Tibial artery (tissue), 4 donors: ENCODE measurements at regions not wholly inside any gene's neighbourhood (a gene's known extent, or its start where the extent isn't known, plus 50 kb on each side); places are given as distances from the start of the nearest gene placed in this dataset.

Source experiments
- DNase-seq, 2 donors: peaks; one replicate each; pipeline ENCODE4 v3.0.0-alpha.2; 2019
- H3K27ac ChIP-seq, 2 donors: fragments of 200-600 bp; sonication (generic) in 1 of 2; 1 replicate in 1 of 2; 2 replicates in 1 of 2; pipeline ENCODE4 v1.5.1; 2018 to 2019; ENCODE audit warnings: mild to moderate bottlenecking in 1 of 2
- H3K27me3 ChIP-seq, 2 donors: fragments of 200-600 bp; sonication (generic) in 1 of 2; one replicate each; pipeline versions ENCODE4 v1.5.1 to v1.6.0; 2016 to 2019
- H3K36me3 ChIP-seq, 3 donors: fragments of 200-600 bp; sonication (generic) in 2 of 3; one replicate each; pipeline ENCODE4 v1.5.1; 2016 to 2019; ENCODE audit warnings: mild to moderate bottlenecking in 2 of 3
- H3K4me1 ChIP-seq, 4 donors: fragments of 200-600 bp; sonication (generic) in 2 of 4; 1 replicate in 3 of 4; 2 replicates in 1 of 4; pipeline ENCODE4 v1.5.1; 2016 to 2019
- H3K4me3 ChIP-seq, 2 donors: fragments of 200-600 bp; sonication (generic) in 1 of 2; 1 replicate in 1 of 2; 2 replicates in 1 of 2; pipeline ENCODE4 v1.5.1; 2018 to 2019; ENCODE audit warnings: mild to moderate bottlenecking in 2 of 2
- H3K9me3 ChIP-seq, 3 donors: fragments of 200-600 bp; sonication (generic) in 1 of 3; one replicate each; pipeline ENCODE4 v1.5.1; 2016 to 2019
- CTCF ChIP-seq, 2 experiments: fragments of 200-600 bp in 1 of 2; fragments of 450-650 bp in 1 of 2; IDR thresholded peaks; one replicate each; pipeline ENCODE4 v1.5.1; 2017 to 2019; ENCODE audit warnings: antibody characterized with exemption in 2 of 2, mild to moderate bottlenecking in 1 of 2, moderate library complexity in 1 of 2
- intact Hi-C: fragments of 100-400 bp; cut with DNase I; formaldehyde crosslinking; loops from one replicate; pipeline ENCODE4 v1.15.0; 2023; ENCODE audit warnings: low total_unique reads

- no peak overlapping the region for H3K4me3 ChIP-seq
- DNase-seq: no peak
- no peak for TF ChIP-seq CTCF (IDR thresholded peaks at IDR 0.05)
Observed at GRCh38 chr13:65744836-65745235, 1485.3 kb downstream of the PCDH9 start.

GRCh38 chr13:65733110-65733509 lies 1497.0 kb downstream of the PCDH9 start:
- no peak for DNase-seq
- no peaks in the 10 kb centered on the region for H3K9me3 ChIP-seq
- H3K27me3 ChIP-seq: no peaks in the 10 kb centered on the region
- TF ChIP-seq CTCF (IDR thresholded peaks at IDR 0.05): no peak
- H3K4me1 ChIP-seq: no peaks in the 10 kb centered on the region
- no peak overlapping the region for H3K4me3 ChIP-seq
- H3K36me3 ChIP-seq: no peaks in the 10 kb centered on the region
- intact Hi-C loops: no loop called here
- no peak overlapping the region for H3K27ac ChIP-seq

More at GRCh38 chr13:65744836-65745235, 1485.3 kb downstream of the PCDH9 start:
- Histone ChIP-seq H3K27me3 (no peaks in the 10 kb centered on the region), H3K4me1 (no peaks in the 10 kb centered on the region), H3K27ac (no peak overlapping the region), H3K36me3 (no peaks in the 10 kb centered on the region), H3K9me3 (no peaks in the 10 kb centered on the region)
- intact Hi-C loops: no loop called here

- TF ChIP-seq CTCF (IDR thresholded peaks at IDR 0.05): no peak
- intact Hi-C loops: no loop called here
- no peak for DNase-seq
- H3K27ac ChIP-seq: no peak overlapping the region
- H3K9me3 ChIP-seq: no peaks in the 10 kb centered on the region
- no peaks in the 10 kb centered on the region for H3K4me1 ChIP-seq
- H3K36me3 ChIP-seq: no peaks in the 10 kb centered on the region
- no peaks in the 10 kb centered on the region for H3K27me3 ChIP-seq
- H3K4me3 ChIP-seq: no peak overlapping the region
Observed at GRCh38 chr13:65727070-65727469, 1503.1 kb downstream of the PCDH9 start.

GRCh38 chr13:65725006-65725405 lies 1505.1 kb downstream of the PCDH9 start:
- Histone ChIP-seq H3K27ac (no peak overlapping the region), H3K4me1 (no peaks in the 10 kb centered on the region), H3K9me3 (no peaks in the 10 kb centered on the region), H3K4me3 (no peak overlapping the region), H3K36me3 (no peaks in the 10 kb centered on the region), H3K27me3 (no peaks in the 10 kb centered on the region)
- no peak for DNase-seq
- TF ChIP-seq CTCF (IDR thresholded peaks at IDR 0.05): no peak
- intact Hi-C loops: no loop called here

- no peak for TF ChIP-seq CTCF (IDR thresholded peaks at IDR 0.05)
- Histone ChIP-seq H3K27me3 (no peaks in the 10 kb centered on the region), H3K36me3 (no peaks in the 10 kb centered on the region), H3K4me3 (no peak overlapping the region), H3K4me1 (no peaks in the 10 kb centered on the region), H3K9me3 (no peaks in the 10 kb centered on the region), H3K27ac (no peak overlapping the region)
- no peak for DNase-seq
- intact Hi-C loops: no loop called here
Observed at GRCh38 chr13:65724226-65724625, 1505.9 kb downstream of the PCDH9 start.

GRCh38 chr13:65722506-65722905 lies 1507.6 kb downstream of the PCDH9 start:
- Histone ChIP-seq H3K27me3 (no peaks in the 10 kb centered on the region), H3K4me1 (no peaks in the 10 kb centered on the region), H3K36me3 (no peaks in the 10 kb centered on the region), H3K4me3 (no peak overlapping the region), H3K27ac (no peak overlapping the region), H3K9me3 (no peaks in the 10 kb centered on the region)
- no peak for DNase-seq
- no peak for TF ChIP-seq CTCF (IDR thresholded peaks at IDR 0.05)
- intact Hi-C loops: no loop called here
